GM12891 (cell line): ENCODE measurements at regions not wholly inside any gene's neighbourhood (a gene's known extent, or its start where the extent isn't known, plus 50 kb on each side); places are given as distances from the start of the nearest gene placed in this dataset.

ENCODE experiments used
- DNase-seq: peaks from one replicate; pipeline ENCODE4 v3.0.0; 2011; ENCODE audit warnings: low spot score; ENCODE audit not compliant: insufficient read length
- FAIRE-seq: peaks from 2 replicates; lab custom pipeline; 2011; peaks lifted over from hg19 to GRCh38; lab: Jason Lieb, UNC
- PAX5 ChIP-seq: IDR thresholded peaks from 2 replicates; pipeline ENCODE4 v1.6.1; 2011; ENCODE audit warnings: low read length, moderate library complexity, mild to moderate bottlenecking; ENCODE audit not compliant: insufficient read depth, severe bottlenecking
- POLR2A ChIP-seq: IDR thresholded peaks from 2 replicates; pipeline ENCODE4 v1.6.1; 2011; ENCODE audit warnings: low read depth, low read length, control low read depth
- POLR2AphosphoS5 ChIP-seq: IDR thresholded peaks from 2 replicates; pipeline ENCODE4 v1.6.1; 2011; ENCODE audit warnings: low read depth, low read length, control low read depth
- POU2F2 ChIP-seq: IDR thresholded peaks from 2 replicates; pipeline ENCODE4 v1.6.1; 2011; ENCODE audit warnings: low read depth, mild to moderate bottlenecking, control low read depth, low read length, moderate library complexity
- SPI1 ChIP-seq: IDR thresholded peaks from 2 replicates; pipeline ENCODE4 v1.6.1; 2011; ENCODE audit warnings: low read depth, low read length, control low read depth
- TAF1 ChIP-seq: IDR thresholded peaks from 2 replicates; pipeline ENCODE4 v1.6.1; 2011; ENCODE audit warnings: low read depth, low read length, control low read depth

GRCh38 chr6:14811775-14812428 is 434.0 kb upstream of the JARID2 start:
- no peak for FAIRE-seq
- DNase-seq: no peak
- TF ChIP-seq POU2F2: no peak
- TF ChIP-seq TAF1: no peak
- no peak for TF ChIP-seq POLR2A
- TF ChIP-seq PAX5: no peak
- TF ChIP-seq POLR2AphosphoS5: no peak
- TF ChIP-seq SPI1: no peak

DNA sequence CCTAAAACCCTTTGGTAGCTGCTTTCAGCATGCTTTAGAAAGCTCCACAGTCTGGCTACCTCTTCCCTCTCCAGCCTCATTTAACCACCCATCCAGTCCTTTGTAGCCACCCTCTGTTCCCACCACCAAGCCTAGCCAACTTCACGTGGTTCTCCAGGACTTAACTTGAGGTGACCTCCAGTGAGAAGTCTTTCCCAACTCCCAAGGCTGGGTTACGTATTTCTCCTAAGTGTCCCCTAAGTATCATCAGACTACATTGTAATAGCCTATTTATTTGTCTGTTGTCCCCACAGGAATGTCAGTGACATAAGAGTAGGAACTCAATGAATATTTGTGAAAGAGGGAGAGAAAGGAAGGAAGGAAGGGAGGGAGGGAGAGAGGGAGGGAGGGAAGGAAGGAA is 431.9 kb upstream of the JARID2 start:
- DNase-seq: no peak
- TF ChIP-seq POLR2A (no peak), POU2F2 (no peak)

GRCh38 chr6:14816116-14816859 is 429.6 kb upstream of the JARID2 start:
- no peak for FAIRE-seq
- TF ChIP-seq SPI1: no peak
- no peak for TF ChIP-seq POLR2AphosphoS5
- no peak for TF ChIP-seq POLR2A
- TF ChIP-seq TAF1: no peak
- no peak for TF ChIP-seq PAX5
- no peak for TF ChIP-seq POU2F2

More for the DNA sequence above, 431.9 kb upstream of the JARID2 start:
- FAIRE-seq: no peak

GRCh38 chr6:14817074-14817473 is 428.8 kb upstream of the JARID2 start:
- FAIRE-seq (no peak), DNase-seq (no peak)
- TF ChIP-seq POLR2A (no peak), TAF1 (no peak), POU2F2 (no peak), PAX5 (no peak)

More at GRCh38 chr6:14816116-14816859, 429.6 kb upstream of the JARID2 start:
- no peak for DNase-seq

DNA sequence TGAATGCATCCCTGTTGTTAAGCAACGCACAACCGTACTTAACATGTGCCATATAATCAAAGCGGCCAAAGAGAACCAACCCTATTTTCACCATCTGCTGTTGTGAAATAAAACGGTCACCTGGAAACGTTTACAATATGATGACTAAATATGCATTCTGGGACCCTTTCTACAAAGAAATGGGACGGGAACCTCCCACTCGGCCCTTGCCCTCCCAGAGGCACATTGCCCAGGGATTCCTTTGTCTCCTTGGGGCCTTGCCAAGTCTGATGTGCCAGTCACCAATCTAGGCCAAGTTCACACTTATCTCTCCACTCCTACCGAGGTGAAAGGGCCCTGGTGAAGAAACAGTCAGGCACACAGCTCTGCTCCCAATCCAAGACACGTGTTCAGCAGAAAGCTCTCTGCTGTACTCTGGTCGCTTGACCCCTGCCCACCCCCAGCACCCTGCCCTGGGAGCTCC is 427.4 kb upstream of the JARID2 start:
- no peak for FAIRE-seq
- no peak for DNase-seq
- TF ChIP-seq SPI1 (no peak), POLR2A (no peak), PAX5 (no peak), POU2F2 (no peak), POLR2AphosphoS5 (no peak), TAF1 (no peak)

GRCh38 chr6:14819001-14819400 is 426.9 kb upstream of the JARID2 start:
- TF ChIP-seq POLR2AphosphoS5 (no peak), SPI1 (no peak), POLR2A (no peak), TAF1 (no peak), PAX5 (no peak), POU2F2 (no peak)
- DNase-seq (no peak), FAIRE-seq (no peak)

DNA sequence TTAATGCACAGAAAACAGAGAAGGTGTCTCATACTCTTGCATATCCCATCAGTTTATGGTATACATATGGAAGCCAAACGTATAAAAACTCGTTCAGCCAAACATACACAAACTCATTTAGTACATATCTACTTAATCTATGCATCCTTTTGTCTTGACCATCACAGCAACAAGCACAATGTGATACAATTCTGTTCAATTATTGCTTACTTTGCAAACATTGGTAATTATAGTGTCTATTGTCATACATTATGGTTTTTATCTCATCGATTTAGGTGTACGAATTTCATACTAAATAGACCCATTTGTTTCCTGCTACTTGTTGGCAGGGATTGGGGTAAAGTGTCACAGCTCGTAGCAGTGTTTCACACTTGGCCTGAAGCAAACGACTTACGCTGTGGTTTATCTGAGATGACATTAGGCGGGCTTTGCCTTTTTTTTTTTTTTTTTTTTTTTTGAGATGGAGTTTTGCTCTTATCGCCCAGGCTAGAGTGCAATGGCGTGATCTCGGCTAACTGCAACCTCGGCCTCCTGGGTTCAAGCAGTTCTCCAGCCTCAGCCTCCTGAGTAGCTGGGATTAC is 425.9 kb upstream of the JARID2 start:
- no peak for DNase-seq
- TF ChIP-seq SPI1 (no peak), POLR2A (no peak), TAF1 (no peak), PAX5 (no peak), POU2F2 (no peak), POLR2AphosphoS5 (no peak)
- FAIRE-seq: no peak

GRCh38 chr6:14822012-14822553 is 423.8 kb upstream of the JARID2 start:
- DNase-seq (no peak), FAIRE-seq (no peak)
- TF ChIP-seq POU2F2 (no peak), PAX5 (no peak), POLR2AphosphoS5 (no peak), SPI1 (no peak), TAF1 (no peak), POLR2A (no peak)

DNA sequence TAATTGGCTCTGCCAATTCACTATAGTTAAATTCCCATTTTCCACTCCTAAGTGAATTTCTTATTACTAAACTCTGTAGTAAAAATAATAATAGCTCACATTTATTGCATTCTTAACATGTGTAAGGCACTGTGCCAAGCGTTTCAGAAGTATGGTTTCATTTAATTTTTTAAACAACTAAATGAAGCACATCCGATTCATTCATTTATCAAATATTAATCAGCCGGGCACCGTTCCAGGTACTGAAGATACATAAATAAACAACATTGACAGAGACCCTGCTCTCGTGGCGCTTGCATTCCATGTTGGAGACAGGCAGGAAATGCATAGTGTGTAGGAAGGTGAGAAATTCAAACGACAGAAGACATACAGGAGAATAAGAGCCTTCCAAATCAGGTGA is 423.2 kb upstream of the JARID2 start:
- TF ChIP-seq POU2F2 (no peak), PAX5 (no peak)
- DNase-seq (no peak), FAIRE-seq (no peak)
